HG03520 (cell line): ENCODE measurements at regions not wholly inside any gene's neighbourhood (a gene's known extent, or its start where the extent isn't known, plus 50 kb on each side); places are given as distances from the start of the nearest gene placed in this dataset.

Experiments
- ATAC-seq: cut with Tn5 transposase; IDR thresholded peaks from one replicate; pipeline ENCODE4 v1.9.1; 2021; ENCODE audit warnings: mild to moderate bottlenecking, moderate library complexity; ENCODE audit not compliant: unreplicated experiment

DNA sequence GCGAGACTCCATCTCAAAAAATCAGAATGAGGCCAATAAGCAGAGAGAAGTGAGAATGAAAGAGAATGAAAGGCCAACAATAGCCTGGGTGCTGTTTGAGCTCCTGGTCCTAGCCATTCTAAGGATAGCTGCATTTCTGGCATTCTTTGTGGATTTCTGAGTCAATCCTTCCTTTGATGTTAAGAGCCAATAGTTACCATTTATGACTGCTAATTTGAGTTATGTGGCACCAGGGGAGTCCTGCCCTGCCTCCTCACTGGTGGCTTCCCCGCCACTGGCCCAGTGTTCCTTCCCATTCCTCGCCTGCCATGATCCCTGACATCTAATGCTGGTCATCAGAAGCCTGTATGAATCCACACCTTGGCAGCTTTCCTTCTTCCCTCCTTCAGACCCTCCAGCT is 991.2 kb downstream of the UQCRFS1 start:
- ATAC-seq: no peak

DNA sequence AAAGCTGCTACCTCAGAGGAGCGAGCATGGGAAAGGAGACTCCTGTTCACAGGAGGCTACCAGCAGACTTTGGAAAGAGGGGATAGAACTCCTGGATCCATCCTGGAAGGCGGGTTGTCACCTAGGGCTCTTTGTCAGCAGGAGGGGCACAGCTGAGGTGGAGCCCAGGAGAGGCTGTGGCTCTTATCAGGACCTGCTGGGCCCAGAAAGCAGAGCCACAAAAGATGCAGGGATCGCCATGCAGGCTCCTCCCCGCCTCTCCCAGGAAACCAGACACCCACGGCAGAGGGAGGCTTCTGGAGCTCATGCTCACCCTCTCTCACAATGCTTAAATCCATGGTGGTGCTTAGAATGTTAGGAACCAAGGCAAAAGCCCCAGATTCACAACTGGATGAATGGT is 994.2 kb downstream of the UQCRFS1 start:
- no peak for ATAC-seq

DNA sequence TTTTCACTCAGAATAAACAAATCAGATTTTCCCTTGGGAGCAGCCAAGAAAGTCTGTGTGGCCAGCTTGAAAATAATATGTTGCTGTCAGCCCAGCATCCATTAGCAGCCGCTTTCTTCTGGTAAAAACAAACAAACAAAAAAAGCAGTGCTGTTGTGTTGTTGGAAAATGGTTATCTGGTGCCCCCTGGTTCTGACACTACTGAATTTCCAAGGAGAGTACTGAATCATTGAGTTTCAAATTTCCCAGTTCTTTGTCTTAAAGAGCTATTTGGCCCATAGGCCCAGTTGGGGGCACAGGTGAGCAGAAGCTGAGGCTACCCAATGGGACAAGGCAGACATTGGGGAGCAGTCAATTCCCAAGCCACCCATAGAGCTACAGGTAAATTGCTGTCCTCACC is 995.9 kb downstream of the UQCRFS1 start:
- no peak for ATAC-seq

DNA sequence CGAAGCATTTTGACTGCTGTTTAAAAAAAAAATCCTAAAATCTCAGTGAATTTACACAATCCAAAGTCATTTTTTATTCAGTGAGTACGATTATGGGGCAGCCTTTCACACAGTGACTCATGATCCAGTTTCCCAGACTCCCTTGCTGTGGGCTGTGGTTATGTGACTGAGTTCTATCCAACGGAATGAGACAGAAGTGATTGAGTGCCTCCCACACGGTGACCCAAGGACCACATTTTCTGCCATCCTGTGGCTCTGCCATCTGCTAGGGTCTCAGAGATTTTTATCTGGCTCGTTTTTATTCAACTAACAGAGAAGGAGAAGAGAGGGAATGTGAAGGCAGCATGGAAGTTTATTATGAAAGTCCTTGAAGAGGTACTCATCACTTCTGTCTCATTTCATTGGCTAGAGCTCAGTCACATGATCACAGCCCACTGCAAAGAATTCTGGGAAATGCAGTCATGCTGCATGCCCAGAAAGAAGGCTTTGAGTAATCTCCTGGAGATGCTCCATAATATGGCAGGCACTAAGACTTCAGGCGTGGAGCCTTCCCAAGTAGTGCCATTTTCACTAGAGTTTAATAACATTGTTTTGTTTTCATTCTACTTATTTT is 999.4 kb downstream of the UQCRFS1 start:
- no peak for ATAC-seq

DNA sequence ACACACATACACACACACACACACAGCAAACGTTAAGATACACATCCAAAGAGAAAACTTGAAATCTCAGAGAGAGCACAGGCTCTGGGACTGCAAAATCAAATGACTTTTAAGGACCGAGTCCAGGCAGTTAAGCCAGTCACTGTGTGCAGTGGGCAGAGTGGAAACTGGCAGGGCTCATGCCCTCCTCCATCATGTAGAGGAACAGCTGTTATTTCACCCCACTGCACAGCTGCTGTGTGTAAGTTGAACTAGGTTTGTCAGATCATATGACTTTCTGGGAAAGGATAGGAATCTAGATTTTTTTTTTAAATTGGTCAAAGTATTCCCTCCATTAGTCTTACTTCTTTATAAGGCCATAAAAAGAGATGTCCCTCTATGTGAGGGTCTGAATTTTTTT is 1002.1 kb downstream of the UQCRFS1 start:
- ATAC-seq: no peak

DNA sequence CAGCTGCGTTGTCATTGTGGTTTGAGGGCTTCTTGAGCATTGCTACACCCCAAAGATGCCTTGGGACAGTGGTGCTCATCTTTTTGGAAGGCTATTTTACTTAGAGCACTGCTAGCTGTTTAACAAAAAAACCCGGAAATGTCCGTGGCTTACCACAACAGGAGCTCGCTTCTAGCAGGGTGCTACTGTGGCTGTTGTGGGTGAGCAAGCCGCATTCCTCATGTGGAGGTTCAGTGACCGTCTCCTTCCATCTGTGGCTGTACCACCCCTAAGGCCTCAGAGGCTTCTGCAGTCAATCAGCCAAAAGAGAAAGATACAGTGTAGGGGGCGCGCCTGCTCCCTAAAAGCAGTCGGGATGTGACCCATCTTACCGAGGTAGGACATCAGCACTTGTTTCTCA is 1004.2 kb downstream of the UQCRFS1 start:
- ATAC-seq: no peak

DNA sequence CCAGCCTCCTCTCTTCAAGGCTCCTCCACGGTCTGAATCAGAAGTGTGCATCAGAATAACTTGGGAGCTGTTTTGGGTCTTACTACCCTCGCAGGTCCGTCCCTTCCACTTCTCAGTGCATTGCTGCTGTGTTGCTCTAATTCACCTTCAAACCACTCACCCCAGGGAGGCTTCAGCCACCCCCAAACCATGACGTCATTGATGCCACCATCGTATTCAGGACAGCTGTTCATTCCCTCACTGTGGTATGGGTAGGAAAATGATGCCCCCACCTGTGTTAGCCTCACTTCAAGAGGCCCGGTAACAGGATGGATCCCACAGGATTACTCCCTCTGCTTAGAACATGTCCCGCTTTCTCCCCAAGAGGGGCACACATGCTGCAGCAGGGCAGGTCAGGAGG is 1005.7 kb downstream of the UQCRFS1 start:
- ATAC-seq: no peak

DNA sequence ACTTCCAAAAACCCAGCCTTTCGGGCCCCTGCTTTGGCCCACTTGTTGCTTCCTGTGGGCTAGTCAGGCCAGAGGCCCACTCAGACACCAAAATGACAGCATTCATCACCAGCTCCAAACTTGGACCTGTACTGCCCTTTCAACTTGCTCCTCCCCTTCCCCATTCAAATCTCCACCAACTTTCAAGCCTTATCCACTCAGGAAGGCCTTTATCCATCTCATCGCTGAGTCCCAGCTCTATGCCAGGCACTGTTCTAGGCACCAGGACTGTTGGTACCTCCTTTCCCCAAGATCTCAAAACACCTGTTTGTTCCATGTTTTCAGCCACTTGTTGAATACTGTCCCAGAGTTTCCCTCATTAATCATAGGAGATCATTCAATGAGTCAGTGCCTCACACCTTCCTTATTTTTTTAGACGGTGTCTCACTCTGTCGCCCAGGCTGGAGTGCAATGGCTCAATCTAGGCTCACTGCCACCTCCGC is 1011.4 kb downstream of the UQCRFS1 start:
- ATAC-seq: no peak

DNA sequence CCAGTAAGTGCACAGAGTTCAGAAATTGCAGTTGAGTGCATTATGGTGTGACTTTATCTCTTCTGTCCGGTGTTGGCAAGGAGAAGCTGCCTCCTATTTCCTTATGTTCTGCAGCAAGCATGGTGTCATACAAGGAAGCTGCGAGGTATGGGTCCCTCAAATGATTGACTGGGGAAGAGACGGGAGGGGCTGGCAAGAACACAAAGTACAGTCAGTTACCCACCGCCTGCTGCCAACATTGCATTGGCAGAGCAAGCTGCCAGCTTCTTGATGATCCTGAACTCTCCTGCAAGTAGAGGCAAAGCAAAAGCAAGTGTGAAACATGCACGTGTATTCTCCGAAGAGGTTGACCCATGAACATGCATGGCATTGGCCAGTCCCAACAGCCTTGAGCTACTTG is 1013.6 kb downstream of the UQCRFS1 start:
- no peak for ATAC-seq

DNA sequence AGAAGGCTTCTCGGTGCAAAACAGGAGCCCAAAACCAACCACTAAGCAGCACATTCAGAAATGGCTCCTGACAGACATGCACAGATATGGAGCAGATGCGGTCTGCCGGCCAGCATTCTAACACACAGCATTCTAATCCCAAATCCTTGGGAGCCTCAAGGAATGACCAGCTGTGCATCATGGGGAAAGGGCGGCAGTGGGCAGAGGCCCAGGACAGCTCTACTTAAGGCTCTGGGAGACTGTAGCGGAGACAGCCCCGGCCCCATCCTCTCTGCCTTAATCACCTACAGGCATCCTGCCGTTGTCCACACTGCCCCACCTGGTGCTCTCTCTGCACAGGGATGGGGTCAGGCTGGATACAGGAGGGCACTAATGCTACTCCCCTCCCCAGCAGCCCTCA is 1016.0 kb downstream of the UQCRFS1 start:
- no peak for ATAC-seq

DNA sequence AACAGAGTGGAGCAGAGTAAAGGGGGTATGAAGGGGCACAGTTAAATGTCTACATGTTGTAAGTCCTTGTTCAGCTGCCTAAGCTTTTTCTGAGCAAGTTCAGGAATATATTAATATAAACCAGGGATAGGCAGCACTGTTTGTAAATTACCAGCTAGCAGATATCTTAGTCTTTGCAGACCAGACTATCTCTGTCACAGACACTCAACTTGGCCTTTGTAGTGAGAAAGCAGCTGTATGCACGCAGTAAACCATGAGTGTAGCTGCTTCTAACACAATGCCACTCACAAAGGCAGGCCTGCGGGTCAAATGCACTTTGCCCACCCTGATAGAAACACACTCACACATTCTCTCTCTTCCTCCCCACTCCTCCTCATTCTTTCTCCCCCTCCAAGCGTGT is 1016.9 kb downstream of the UQCRFS1 start:
- ATAC-seq: no peak

DNA sequence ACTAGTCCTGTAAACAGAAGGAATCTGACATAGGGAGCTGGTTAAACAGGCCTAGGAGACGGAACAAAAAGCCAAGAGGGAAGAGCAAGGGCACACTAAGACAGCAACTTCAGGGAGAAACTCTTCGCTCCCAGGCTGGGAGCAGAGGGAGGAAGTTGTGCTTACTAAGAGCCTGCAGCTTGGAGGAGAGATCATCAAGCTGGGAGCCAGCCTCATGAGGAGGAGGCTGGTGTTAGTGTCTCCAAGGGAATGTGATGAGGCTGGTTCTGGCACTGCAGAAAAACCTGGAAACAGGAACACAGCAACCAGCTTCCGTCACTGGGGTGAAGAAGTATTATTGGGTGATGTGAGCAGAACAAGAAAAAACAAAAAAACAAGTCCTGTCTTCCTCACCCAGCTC is 1027.3 kb downstream of the UQCRFS1 start:
- ATAC-seq: no peak

DNA sequence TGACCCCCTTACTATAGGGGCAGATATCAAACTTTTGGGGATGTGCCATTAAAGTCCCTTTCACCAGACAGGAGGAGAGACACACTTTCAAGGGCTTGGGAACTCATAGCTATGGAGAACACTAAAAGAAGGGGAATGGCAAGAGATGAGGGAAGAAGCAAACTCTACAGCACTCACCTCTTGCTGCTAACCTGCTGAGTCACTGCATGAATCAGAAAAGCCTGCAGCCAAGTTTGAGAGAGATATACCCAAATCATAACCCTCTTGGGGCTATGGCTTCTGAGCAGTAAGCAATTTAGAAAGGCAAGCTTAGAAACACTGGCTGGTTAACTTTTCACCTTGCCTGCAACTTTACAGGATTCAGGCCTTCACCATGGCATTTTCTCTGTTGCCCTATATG is 1028.0 kb downstream of the UQCRFS1 start:
- ATAC-seq: no peak

DNA sequence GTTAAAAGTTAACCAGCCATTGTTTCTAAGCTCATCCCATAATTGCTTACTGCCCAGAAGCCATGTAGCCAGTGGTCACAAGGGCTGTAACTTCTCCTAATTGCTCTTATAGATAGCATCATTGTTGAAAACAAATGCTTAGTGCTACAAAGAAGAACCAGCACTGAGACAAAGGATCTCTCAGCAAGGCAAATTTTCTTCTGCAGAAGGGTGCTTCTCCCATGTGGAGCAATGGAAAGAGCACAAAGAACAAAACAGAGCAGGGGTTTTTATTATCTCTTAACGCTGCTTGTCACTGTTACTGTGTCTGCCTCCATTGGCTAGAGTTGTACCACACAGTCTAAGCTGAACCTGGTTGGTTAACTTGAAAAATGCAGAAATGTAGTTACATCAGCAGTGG is 1036.8 kb downstream of the UQCRFS1 start:
- ATAC-seq: no peak

DNA sequence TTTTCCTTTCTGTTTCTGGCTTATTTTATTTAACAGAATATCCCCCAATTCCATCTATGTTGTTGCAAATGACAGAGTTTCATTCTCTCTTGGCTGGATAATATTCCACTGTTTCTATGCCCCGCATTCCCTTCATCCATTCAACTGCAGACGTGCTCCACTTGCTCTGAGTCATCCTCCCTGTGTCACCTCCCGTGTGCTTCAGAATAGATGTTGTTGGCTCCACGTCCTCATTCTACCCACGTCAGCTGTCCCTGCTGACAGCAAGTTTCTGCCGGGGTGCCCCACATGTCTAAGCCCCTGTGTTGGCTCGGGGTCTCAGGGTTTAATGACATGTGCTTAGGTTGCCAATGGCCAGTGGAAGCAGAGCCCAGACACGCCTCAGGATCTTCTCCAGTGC is 1041.0 kb downstream of the UQCRFS1 start:
- no peak for ATAC-seq

DNA sequence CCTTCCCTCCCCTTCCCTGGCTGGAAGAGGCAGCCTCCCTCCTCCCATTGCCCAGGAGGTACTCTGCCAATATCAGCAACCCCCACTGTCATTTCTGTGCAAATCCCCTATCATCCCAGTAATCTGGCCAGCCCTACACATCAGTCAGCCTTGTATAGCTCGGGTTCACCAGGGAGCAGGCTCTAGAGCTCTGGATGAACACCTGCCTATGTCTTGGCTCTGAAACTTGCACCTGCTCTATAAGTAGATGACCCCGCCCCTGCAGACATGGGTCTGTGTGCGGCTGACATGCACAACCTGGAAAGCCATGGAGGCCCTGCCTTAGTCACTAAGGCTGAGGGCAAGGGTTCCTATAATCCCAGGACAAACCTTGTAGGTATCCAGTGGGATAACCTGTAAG is 1042.9 kb downstream of the UQCRFS1 start:
- ATAC-seq: no peak

DNA sequence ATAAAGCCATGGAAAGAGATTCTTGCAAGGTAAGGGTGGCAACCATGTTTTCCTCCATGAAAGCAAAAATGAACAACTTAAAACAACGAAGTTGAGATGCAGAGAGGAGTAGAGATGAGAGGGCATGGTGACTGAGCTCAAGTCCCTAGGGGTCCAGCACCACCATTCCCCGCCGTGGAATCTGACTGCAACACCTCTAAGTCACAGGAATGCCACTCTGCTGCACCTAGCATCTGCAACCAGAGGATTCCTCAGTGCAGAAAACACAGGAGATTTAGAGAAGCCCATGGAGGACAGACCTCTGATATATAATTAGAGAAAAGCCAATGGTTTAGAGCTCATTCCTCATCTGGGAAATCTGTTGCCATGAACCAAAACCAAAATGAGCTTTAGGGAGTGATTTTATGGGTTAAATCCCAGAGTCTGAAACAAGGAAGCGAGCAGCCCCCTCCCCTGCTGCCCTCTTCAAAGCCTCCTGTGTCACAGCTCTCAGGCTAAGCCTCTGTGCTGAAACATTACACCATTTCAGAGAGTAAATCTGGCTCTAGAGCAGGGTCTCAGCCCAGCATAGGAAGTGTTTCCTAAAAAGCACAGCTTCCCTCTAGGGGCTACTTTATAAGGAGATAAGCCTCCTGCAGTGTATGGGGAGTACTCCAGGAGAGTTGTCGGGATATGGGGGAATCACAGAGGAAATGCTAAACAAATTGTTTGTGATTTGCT is 1043.6 kb downstream of the UQCRFS1 start:
- ATAC-seq: no peak

DNA sequence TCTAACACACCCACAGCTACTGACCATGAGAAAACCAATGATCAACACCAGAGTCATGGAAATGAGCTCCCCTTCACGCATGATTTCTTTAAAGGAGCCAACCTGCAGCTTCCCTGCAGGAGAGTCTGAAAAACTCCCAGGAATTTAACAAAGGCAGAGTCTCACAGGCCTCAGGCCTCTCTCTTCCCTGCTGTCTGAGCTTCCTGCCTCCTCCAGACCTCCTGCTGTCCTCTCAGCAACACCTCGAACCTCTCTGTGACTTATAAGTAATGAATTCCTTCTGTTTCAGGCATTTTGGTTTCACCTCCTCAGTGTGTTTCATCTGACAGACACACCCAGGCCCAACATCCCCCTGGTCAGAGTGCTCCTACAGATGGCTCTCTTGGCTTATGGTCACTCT is 1044.4 kb downstream of the UQCRFS1 start:
- no peak for ATAC-seq

DNA sequence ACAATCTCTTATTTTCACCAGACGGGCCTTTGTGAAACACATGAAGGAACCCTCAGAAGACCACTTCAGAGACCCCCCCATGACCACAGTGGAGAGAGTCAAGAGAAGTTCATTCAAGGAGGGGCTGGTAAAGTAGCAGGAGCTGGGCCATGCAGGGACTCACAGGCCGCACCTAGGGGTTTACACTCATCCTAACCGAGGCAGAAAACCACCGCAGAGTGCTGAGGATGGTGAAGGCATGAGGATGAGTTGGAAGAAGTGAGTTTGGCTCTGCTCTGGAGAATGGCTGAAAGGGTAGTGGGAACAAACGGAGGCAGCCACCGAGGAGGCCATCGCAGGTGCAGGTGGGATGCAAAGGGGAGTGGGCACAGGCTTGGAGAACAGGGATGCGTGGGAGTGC is 1046.9 kb downstream of the UQCRFS1 start:
- ATAC-seq: no peak

DNA sequence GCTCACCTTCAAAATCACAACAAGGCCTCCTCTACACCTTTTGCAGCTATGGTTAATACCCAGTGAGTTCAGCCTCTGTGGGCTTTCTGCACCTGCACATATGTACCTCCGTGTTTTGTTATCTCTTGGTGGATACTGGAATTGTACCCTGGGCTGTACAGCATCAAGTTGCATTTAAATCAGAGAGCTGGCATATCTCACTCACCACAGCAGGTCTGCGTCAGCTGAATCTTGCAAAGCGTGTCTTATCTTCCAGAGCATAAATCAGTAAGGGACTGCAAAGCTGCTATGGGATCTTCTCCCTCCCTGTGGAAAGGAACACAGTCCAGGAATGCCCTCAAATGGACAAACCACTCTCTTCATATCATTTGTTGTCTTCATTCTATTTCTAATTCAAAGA is 1048.7 kb downstream of the UQCRFS1 start:
- ATAC-seq: no peak

DNA sequence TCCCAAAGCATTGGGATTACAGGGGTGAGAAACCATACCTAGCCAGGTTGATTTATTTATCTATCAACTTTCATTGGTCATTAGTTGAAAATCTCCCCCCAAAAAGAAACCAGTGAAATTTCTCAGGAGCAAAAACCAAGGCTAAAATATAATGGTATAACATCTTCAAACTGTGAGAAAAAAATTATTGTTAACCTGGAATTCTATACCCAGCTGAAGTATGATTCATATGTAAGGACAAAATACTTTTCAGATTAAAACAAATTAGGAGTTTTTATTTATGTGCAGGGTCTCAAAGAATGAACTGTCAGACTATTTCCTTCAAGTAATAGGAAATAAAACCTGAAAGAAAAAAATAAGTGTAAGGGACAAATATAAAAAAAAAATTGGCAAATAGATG is 1053.9 kb downstream of the UQCRFS1 start:
- ATAC-seq: no peak

DNA sequence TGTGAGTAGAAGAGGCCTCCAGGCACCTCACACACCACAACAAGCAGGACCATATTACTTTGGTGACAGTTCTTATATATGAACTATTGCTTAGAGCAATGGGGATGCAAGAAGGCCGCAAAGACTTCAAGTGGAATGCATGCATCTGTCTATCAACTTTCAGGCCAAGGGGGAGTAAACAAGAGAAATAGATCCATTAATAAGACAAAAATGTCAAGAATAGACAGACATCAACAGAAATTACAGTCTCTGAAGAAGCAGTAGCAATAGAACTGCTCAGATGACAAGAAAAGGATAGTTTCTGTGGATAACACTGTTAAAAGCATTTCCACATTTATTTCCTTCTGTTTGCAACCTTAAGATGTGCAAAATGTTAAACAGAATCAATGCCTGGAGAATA is 1057.7 kb downstream of the UQCRFS1 start:
- no peak for ATAC-seq

DNA sequence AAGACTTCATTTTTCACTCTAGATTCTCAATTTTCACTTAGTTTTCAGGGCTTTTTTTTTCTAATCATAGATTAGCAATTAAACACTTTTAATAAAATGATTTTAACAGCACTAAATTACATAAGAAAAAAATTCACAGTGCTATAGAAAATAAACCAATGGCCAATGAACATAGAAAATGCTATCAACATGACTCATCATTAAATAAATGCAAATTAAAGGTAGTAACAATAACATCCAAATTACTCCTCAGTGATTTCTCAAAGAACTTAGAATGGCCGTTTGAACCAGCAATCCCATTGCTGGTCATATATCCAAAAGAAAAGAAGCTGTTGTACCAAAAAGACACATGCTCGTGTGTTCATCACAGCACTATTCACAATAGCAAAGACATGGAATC is 1058.9 kb downstream of the UQCRFS1 start:
- ATAC-seq: no peak
